GM23248 (cell line): ENCODE measurements at regions not wholly inside any gene's neighbourhood (a gene's known extent, or its start where the extent isn't known, plus 50 kb on each side); places are given as distances from the start of the nearest gene placed in this dataset.

Experiments
- DNase-seq: peaks from one replicate; pipeline ENCODE4 v3.0.0-alpha.2; 2015
- H2AFZ ChIP-seq: fragments of 200-600 bp; sonication (generic); 2 replicates; pipeline ENCODE4 v1.6.1; 2016; ENCODE audit warnings: antibody characterized with exemption
- H3F3A ChIP-seq: fragments of 200-600 bp; sonication (generic); 2 replicates; pipeline ENCODE4 v1.6.1; 2016; ENCODE audit warnings: mild to moderate bottlenecking, antibody characterized with exemption, mixed run types; ENCODE audit not compliant: insufficient read depth
- H3K27ac ChIP-seq: fragments of 200-600 bp; sonication (generic); 2 replicates; pipeline ENCODE4 v1.5.1; 2016; ENCODE audit warnings: mild to moderate bottlenecking
- H3K27me3 ChIP-seq: fragments of 200-600 bp; sonication (generic); replicated peaks from 2 replicates; pipeline ENCODE4 v1.6.1; 2016; ENCODE audit warnings: mild to moderate bottlenecking; ENCODE audit not compliant: insufficient read depth
- H3K36me3 ChIP-seq: fragments of 200-600 bp; sonication (generic); 2 replicates; pipeline ENCODE4 v1.6.1; 2016; ENCODE audit warnings: low read depth, mild to moderate bottlenecking
- H3K4me1 ChIP-seq: fragments of 200-600 bp; sonication (generic); 2 replicates; pipeline ENCODE4 v1.6.1; 2016; ENCODE audit warnings: mild to moderate bottlenecking; ENCODE audit not compliant: insufficient read depth
- H3K4me2 ChIP-seq: fragments of 200-600 bp; sonication (generic); one replicate; pipeline ENCODE4 v1.6.1; 2016; ENCODE audit warnings: mild to moderate bottlenecking; ENCODE audit not compliant: unreplicated experiment
- H3K4me3 ChIP-seq: fragments of 200-600 bp; sonication (generic); 2 replicates; pipeline ENCODE4 v1.5.1; 2016; ENCODE audit warnings: mild to moderate bottlenecking
- H3K79me2 ChIP-seq: fragments of 200-600 bp; sonication (generic); 2 replicates; pipeline ENCODE4 v1.6.1; 2016; ENCODE audit warnings: mild to moderate bottlenecking; ENCODE audit not compliant: insufficient read depth
- H3K9ac ChIP-seq: fragments of 200-600 bp; sonication (generic); 2 replicates; pipeline ENCODE4 v1.6.1; 2016; ENCODE audit warnings: mild to moderate bottlenecking
- H3K9me2 ChIP-seq: fragments of 200-600 bp; sonication (generic); 2 replicates; pipeline ENCODE4 v1.6.1; 2016; ENCODE audit warnings: mixed run types, mild to moderate bottlenecking, moderate library complexity; ENCODE audit not compliant: insufficient read depth
- H3K9me3 ChIP-seq: fragments of 200-600 bp; sonication (generic); one replicate; pipeline ENCODE4 v1.6.1; 2017; ENCODE audit warnings: low read depth
- H4K20me1 ChIP-seq: fragments of 200-600 bp; sonication (generic); 2 replicates; pipeline ENCODE4 v1.6.0; 2016; ENCODE audit not compliant: insufficient read depth
- EZH2 ChIP-seq: fragments of 200-600 bp; sonication (generic); IDR thresholded peaks from 2 replicates; pipeline ENCODE4 v1.6.1; 2018; ENCODE audit warnings: antibody characterized with exemption, mild to moderate bottlenecking; ENCODE audit not compliant: insufficient read depth, poor library complexity, severe bottlenecking
- EZH2phosphoT487 ChIP-seq: fragments of 200-600 bp; sonication (generic); IDR thresholded peaks from 2 replicates; pipeline ENCODE4 v1.6.1; 2018; ENCODE audit warnings: antibody characterized with exemption, moderate library complexity, mild to moderate bottlenecking, low read depth; ENCODE audit not compliant: insufficient read depth
- WGBS, 2 experiments: methylation state at CpG; one replicate each; pipeline ENCODE4 v1.1.6; 2015 to 2017; ENCODE audit warnings: low lambda C conversion rate in 2 of 2, low coverage in 1 of 2; ENCODE audit errors: missing lambda C conversion rate in 2 of 2; 5-methylcytosine and 5-hydroxymethylcytosine counted together
- in situ Hi-C: fragments of 300-500 bp; cut with MboI; formaldehyde crosslinking; loops from 2 replicates; pipeline ENCODE4 v1.15.0; 2020

GRCh38 chr1:5752746-5753548 is 239.3 kb downstream of the NPHP4 start:
- WGBS, 2 experiments: 40 to 41% methylated on average over 11 to 15 of the region's 15 CpGs

GRCh38 chr1:5751833-5752745 is 240.1 kb downstream of the NPHP4 start:
- in situ Hi-C loops: no loop called here
- no peak overlapping the region for H3K4me2 ChIP-seq

More at GRCh38 chr1:5752746-5753548, 239.3 kb downstream of the NPHP4 start:
- no peak for TF ChIP-seq EZH2
- TF ChIP-seq EZH2phosphoT487: no peak
- no peaks in the 10 kb centered on the region for H3K9me3 ChIP-seq
- no peaks in the 10 kb centered on the region for H3K36me3 ChIP-seq
- no peaks in the 10 kb centered on the region for H3K27me3 ChIP-seq
- no peaks in the 10 kb centered on the region for H3F3A ChIP-seq
- H3K9me2 ChIP-seq: no peaks in the 10 kb centered on the region
- no peak overlapping the region for H3K4me3 ChIP-seq
- DNase-seq: no peak
- H3K27ac ChIP-seq: no peak overlapping the region
- H3K4me1 ChIP-seq: no peaks in the 10 kb centered on the region
- H2AFZ ChIP-seq: no peak overlapping the region
- H3K9ac ChIP-seq: no peak overlapping the region
- H4K20me1 ChIP-seq: no peaks in the 10 kb centered on the region
- in situ Hi-C loops: no loop called here
- no peak overlapping the region for H3K4me2 ChIP-seq
- H3K79me2 ChIP-seq: no peaks in the 10 kb centered on the region

DNA sequence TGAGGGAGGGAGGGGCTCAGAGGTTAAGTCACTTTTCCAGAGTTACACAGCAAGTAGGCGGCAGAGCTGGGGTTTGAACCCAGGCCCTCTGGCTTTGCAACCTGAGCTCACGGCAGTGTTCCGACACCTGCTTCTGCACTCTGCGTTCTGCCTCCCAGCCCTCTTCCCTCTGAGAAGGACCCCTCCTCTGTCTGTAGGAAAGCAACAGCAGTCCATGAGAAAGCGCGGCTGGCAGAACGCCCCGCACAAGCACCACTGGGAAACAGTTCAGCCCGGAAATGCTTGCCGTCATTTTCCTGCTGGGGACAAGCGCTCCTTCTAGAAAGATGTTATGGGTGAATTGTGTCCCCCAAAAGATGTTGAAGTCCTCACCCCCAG is 241.1 kb downstream of the NPHP4 start:
- H3K9me2 ChIP-seq: no peaks in the 10 kb centered on the region
- H3K4me1 ChIP-seq: no peaks in the 10 kb centered on the region
- H3K27me3 ChIP-seq: no peaks in the 10 kb centered on the region
- no peak for TF ChIP-seq EZH2phosphoT487
- no peak for TF ChIP-seq EZH2
- H3K9me3 ChIP-seq: no peaks in the 10 kb centered on the region
- in situ Hi-C loops: no loop called here
- 42 to 57% methylated on average over 11 of the region's 11 CpGs for WGBS, 2 experiments
- H2AFZ ChIP-seq: no peak overlapping the region
- no peak overlapping the region for H3K9ac ChIP-seq
- H3K79me2 ChIP-seq: no peaks in the 10 kb centered on the region
- H4K20me1 ChIP-seq: no peaks in the 10 kb centered on the region
- H3F3A ChIP-seq: no peaks in the 10 kb centered on the region
- no peak overlapping the region for H3K4me2 ChIP-seq
- no peaks in the 10 kb centered on the region for H3K36me3 ChIP-seq
- DNase-seq: no peak
- H3K27ac ChIP-seq: no peak overlapping the region
- H3K4me3 ChIP-seq: no peak overlapping the region

More at GRCh38 chr1:5751833-5752745, 240.1 kb downstream of the NPHP4 start:
- Histone ChIP-seq H3K27me3 (no peaks in the 10 kb centered on the region), H3K4me1 (no peaks in the 10 kb centered on the region), H3F3A (no peaks in the 10 kb centered on the region), H4K20me1 (no peaks in the 10 kb centered on the region), H2AFZ (no peak overlapping the region), H3K36me3 (no peaks in the 10 kb centered on the region), H3K4me3 (no peak overlapping the region), H3K9me3 (no peaks in the 10 kb centered on the region), H3K9me2 (no peaks in the 10 kb centered on the region), H3K79me2 (no peaks in the 10 kb centered on the region), H3K9ac (no peak overlapping the region), H3K27ac (no peak overlapping the region)
- no peak for TF ChIP-seq EZH2phosphoT487
- TF ChIP-seq EZH2: no peak
- WGBS, 2 experiments: 55 to 57% methylated on average over 14 of the region's 14 CpGs
- no peak for DNase-seq

DNA sequence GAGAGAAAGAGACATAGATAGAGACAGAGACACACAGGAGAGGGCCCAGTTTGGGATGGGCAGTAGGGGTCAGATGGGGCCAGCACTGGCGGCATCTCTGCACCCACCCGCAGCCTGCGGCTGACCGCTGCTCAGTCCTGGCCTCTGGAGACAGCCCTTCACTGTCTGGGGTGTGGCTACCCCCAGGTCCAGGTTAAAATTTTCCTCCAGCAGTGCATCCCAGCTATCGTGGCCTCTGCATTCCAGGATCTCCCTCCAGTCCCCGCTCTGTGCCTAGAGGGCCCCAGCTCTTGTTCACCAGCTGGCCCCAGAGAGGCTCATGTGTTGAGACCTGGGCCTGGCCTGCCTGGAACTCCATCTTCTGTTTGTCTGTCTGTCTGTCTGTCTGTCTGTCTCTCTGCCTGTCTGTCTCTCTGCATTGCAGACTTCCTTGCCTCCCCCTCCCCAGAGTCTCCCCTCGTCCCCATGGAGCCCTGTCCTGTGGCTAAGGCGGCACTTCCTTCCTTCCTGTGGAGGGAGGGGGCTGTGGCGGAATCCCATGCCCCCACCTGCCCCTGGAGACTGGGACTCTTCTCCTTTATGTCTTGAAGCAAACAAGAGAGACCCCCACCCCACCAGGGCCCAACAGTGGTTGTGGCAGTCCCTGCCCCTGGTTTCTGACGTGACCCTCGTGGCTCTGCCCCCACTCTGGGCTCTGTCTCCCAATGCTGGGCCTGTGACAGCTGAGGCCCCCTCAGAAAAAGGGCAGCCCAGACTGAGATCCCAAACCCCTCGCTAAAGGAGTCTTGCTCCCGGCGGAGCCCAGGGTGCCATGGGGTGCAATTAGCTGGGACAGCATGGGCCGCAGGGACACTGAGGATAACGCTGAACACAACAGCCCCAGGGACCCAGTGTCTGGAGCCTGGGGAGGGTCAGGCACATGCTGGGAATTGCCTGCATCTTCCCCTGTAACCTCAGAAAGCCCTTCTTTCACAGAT is 241.8 kb downstream of the NPHP4 start:
- Histone ChIP-seq H3K4me1 (no peaks in the 10 kb centered on the region), H3K9me2 (no peaks in the 10 kb centered on the region), H2AFZ (no peak overlapping the region), H3K4me2 (no peak overlapping the region), H4K20me1 (no peaks in the 10 kb centered on the region), H3K9ac (no peak overlapping the region), H3K36me3 (no peaks in the 10 kb centered on the region), H3K27me3 (no peaks in the 10 kb centered on the region), H3K9me3 (no peaks in the 10 kb centered on the region), H3K79me2 (no peaks in the 10 kb centered on the region), H3K4me3 (no peak overlapping the region), H3K27ac (no peak overlapping the region), H3F3A (no peaks in the 10 kb centered on the region)
- TF ChIP-seq EZH2phosphoT487 (no peak), EZH2 (no peak)
- 57 to 62% methylated on average over 15 to 16 of the region's 16 CpGs for WGBS, 2 experiments
- DNase-seq: no peak
- in situ Hi-C loops: no loop called here
